ENCODE measurements at regions not wholly inside any gene's neighbourhood (a gene's known extent, or its start where the extent isn't known, plus 50 kb on each side); places are given as distances from the start of the nearest gene placed in this dataset.
"Not testable (repeated sequence)": the region's sequence is repeated elsewhere in the genome, so short reads cannot be mapped to it uniquely, and the experiment has no call there.

DNA sequence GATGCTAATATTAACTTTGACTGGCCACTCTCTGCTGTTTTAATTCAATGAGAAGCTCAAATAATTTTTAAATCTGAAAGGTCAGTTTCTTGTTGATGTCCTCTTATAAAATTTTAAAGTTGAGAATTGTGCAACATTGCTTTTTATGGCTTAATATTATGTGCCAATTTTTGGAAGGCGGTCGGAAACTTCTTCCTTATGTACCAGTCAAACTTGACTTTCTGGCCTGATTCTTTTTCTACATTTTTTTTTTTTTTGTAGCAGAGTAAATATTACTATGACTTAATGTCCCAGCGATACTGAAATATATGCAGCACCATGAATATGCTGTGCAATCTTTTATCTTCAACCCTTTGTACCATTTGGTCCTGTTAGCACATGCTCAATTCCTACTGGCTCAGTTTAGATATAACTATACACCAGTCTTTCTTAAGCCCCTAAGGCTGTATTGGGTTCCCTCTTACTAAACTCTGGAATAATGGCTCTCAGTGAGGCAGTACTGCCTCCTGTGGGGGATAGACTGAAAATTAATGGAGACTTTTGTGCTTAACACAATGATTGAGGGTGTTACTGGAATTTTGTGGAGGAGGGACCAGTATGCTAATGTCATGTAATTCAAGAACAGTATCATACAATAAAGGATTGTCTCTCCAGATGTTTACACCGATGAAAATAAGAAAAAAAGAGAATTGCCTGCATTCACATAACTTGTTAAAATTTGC, 156.4 kb upstream of the SYNCRIP start:
- DNase-seq: no peak

DNA sequence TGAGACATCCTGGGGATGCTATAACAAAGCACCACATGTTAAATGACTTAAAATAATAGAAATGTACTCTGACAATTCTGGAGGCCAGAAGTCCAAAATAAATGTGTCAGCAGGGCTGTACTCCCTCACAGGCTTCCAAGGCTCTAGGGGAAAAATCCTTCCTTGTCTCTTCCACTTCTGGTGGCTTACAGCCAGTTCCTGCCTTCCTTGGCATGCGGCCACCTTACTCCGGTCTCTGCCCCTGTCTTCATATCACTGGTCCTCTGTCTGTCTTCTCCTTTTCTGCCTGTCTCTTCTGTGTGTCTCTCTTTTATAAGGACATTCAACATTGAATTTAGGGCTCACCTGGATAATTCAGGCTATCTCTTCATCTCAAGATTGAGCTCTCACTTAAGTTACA, 155.3 kb upstream of the SYNCRIP start:
- DNase-seq: no peak

DNA sequence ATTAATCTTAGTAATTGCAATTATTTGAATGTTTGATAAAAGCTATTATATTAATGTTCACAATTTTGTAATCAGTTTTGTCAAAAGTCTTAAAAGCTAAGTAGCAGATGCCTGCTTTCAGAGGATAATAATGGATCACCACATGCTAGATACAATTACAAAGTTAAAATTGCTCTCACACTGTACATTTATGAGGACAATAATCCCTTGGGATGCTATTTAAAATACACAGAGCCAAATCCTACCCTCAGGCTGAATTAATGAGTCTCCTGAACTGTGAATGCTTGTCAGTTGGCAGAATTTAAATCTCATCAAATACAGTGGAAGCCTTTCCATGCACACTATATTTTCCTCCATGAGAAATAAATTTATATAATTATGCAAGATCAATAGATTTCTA, 153.3 kb upstream of the SYNCRIP start:
- no peak for DNase-seq

DNA sequence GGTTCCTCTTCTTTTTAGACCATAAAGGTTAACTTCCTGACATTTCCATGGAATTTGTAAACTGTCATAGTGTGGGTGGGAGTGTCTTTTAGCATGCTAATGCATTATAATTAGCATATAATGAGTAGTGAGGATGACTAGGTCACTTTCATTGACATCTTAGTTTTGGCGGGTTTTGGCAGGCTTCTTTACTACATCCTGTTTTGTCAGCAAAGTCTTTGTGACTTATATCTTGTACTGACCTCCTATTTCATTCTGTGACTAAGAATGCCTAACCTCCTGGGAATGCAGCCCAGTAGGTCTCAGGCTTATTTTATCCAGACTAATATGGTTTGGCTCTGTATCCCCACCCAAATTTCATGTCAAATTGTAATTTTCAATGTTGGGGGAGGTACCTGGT, 149.6 kb upstream of the SYNCRIP start:
- no peak for DNase-seq

DNA sequence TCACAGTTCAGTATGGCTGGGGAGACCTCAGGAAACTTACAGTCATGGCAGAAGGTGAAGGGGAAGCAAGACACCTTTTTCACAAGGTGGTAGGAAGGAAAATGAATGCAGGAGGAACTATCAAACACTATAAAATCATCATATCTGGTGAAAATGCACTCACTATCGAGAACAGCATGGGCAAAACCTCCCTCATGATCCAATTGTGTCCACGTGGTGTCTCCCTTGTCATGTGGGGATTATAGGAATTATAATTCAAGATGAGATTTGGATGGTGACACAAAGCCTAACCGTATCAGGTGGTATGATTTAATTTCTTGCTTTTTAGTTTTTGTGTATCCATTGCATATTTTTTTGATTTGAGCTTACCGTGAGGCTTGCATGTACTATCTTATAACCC, 133.2 kb upstream of the SYNCRIP start:
- no peak for DNase-seq

DNA sequence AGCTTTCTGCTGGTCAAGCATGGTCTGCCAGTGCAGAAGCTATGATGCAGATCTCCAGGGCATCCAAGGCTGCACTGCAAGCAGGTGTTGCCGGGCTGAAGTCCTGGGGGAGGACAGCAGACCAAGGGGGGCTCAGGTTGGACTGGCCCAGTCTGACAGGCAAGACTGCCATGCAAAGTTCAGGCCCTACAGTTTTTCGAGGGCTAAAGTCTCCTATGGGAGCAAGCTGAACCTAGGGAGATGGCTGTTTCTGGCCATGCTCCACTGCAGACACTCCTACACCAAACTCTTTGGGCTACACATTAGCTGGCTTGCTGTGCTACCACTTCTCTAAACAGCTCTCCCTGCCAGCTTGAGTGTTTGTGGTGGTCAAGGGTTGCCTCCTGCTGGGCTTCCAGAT, 130.0 kb upstream of the SYNCRIP start:
- DNase-seq: no peak

DNA sequence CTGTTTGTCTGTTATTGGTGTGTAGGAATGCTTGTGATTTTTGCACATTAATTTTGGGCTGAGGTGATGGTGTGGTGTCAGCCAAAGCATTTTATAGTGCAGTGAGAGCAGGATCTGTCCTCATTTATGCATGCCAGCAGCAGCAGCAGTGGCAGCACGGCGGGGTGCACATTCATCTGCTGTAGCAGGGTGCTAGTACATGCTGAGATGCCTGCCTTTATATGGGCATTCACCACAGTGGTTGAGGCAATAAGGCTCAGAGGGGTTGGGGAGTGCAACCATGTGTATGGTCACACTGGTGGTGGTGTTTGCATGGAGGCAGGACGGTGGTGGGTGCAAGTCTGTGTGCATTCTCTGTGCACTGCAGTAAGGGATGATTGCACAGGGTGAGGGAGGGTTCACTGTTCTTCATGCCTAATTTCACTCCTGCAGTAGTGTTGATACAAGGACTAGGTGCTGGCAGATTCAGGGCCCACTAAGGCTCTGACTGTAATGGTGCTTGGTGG, 129.3 kb upstream of the SYNCRIP start:
- DNase-seq: no peak

DNA sequence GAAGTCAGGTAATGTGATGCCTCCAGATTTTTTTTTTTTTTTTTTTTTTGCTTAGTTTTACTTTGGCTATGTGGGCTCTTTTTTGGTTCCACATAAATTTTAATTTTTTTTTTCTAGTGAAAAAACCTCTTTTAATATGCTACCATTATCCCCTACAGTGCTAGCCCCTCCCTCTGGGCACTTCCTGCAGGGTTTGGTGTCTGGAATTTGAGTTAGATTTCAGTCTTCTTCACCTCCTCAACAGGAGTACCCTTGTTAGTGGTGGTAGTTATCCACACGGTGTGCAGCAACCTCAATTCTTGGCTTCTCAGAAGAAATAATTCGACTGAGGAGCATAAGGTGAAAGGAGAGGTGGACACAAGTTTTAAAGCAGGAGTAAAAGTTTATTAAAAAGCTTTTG, 128.8 kb upstream of the SYNCRIP start:
- no peak for DNase-seq

DNA sequence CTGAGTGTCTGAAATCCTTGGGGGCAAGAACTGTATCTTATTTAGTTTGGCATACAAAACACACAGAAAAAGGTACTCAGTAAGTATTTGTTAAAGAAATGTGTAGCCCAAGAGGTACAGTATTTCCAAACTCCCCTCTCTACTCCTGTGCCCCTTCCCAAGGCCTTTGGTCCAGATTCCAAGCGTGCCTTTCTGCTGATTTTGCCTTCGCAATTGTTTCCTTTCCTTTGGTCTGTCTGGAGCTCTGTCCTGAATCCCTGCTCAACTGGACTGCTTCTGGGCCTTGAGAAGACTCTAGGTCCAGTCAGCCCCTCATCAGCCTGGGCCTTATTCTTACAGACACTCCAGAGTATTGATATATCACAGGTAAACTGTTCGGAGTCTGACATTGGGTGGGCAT, 122.2 kb upstream of the SYNCRIP start:
- no peak for DNase-seq

DNA sequence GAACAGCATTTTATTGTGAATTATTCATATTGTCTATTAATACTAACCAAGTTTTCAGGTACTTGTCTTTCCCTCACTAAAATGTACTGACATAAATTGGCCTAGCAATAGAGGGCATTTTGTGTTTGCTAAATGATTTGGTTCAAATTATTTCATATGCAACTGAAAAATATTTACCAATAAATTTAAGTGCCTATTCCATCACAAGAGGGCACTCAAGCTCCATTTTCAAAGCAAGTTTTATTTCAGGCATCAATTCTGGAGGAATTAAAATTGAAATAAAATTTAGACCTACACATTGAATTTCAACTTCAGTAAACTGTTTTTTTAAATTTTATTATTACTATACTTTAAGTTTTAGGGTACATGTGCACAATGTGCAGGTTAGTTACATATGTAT, 114.3 kb upstream of the SYNCRIP start:
- no peak for DNase-seq

DNA sequence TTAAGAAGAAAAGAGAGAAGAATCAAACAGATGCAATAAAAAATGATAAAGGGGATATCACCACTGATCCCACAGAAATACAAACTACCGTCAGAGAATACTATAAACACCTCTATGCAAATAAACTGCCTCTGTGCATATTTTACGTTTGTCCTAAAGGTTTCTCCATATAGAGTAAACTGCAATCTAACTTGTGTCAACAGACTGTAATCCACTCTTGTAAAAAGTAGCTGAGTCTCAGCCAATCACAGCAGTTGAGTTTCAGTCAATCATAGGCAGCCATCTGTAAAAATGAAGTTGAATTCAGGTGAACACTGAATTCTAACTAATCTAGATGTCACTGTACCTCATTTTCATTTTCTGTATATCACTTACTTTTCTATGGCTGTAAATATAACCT, 112.2 kb upstream of the SYNCRIP start:
- no peak for DNase-seq

DNA sequence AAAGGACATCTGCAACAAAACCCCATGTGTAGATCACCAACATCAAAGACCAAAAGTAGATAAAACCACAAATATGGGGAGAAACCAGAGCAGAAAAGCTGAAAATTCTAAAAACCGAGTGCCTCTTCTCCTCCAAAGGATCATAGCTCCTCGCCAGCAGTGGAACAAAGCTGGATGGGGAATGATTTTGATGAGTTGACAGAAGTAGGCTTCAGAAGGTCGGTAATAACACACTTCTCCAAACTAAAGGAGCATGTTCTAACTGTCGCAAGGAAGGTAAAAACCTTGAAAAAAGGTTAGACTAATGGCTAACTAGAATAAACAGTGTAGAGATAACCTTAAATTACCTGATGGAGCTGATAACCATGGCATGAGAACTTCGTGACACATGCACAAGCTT, 109.9 kb upstream of the SYNCRIP start:
- no peak for DNase-seq

DNA sequence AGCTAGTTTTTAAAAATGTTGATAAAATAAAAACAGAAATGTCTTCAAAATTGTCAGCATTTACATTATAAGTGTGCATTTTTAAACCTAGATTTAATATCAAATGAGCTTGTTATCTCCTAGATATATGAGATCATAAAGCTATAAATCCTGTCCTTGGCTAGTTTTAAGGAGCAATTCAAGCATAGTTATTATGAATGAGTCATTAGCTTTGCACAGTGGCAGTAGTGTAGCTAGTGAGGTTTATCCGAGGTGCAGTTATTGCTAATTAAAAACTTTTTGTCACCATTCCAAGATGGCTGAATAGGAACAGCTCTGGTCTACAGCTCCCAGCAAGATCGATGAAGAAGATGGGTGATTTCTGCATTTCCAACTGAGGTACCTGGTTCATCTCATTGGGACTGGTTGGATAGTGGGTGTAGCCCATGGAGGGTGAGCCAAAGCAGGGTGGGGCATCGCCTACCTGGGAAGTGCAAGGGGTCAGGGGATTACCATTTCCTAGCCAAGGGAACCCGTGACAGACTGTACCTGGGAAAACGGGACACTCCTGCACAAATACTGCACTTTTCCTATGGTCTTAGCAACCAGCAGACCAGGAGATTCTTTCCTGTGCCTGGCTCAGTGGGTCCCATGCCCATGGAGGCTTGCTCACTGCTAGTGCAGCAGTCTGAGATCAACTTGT, 108.8 kb upstream of the SYNCRIP start:
- no peak for DNase-seq

DNA sequence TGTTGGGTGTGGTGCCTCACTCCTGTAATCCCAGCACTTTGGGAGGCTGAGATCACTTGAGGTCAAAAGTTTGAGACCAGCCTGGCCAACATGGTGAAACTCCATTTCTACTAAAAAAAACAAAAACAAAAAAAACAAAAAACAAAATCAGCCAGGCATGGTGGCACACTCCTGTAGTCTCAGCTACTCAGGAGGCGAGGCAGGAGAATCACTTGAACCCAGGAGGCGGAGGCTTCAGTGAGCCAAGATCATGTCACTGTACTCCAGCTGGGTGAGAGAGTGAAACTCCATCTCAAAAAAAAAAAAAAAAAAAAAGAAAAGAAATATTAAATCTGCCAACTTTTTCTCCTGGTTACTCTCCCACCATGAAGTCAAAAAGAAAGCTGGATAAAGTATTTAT, 107.5 kb upstream of the SYNCRIP start:
- DNase-seq: not testable (repeated sequence)

DNA sequence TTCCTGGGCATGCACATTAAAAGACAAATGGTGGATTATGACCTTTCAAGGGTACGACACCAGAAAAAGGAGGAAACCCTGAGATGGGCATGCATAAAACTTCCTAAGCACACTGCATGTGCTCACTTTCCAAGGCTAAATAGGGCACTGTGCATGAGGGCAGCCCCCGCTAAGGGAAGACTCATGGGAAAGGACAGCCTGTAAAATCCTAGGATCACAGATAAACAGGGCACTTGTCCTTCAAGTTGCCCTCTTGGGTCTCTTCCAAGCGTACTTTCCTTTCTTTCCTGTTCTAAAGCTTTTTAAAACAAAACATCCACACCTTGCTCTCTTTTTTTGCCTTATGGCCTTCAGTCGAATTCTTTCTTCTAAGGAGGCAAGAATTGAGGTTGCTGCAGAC, 106.5 kb upstream of the SYNCRIP start:
- no peak for DNase-seq

DNA sequence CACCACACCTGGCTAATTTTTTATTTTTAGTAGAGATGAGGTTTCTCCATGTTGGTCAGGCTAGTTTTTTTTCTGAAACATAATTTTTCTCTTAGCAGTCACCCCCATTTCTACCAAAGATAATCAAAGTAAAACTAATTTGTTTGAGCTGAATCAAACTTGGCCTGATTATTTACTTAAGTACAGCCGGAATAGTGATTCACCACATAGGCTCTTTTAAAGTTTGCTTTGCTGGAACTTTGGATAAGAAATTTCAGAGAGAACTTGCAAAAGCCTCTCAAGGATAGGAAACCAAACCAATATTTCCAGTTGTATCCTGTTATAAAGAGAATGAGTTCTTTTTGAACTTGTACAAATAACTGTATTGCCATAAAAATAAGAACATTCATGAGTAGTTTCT, 105.0 kb upstream of the SYNCRIP start:
- no peak for DNase-seq

DNA sequence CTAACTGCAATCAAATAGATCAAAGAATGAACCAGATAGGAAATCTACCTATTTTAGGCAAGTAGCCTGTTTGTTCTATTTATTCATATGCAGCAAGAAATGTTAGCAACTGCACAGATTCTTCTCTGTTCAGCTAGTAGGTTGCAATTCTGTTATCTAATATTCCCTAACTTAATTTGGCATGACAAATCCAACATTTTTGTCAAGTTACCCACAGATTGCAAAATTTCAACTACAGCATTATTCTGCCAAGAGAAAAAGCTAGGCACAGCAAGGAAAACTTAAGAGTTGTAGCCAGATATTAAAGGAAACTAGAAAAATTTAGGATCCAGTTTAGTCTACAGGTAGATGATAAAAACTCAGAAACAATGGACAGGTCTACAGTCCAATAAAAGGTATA, 104.4 kb upstream of the SYNCRIP start:
- DNase-seq: no peak

DNA sequence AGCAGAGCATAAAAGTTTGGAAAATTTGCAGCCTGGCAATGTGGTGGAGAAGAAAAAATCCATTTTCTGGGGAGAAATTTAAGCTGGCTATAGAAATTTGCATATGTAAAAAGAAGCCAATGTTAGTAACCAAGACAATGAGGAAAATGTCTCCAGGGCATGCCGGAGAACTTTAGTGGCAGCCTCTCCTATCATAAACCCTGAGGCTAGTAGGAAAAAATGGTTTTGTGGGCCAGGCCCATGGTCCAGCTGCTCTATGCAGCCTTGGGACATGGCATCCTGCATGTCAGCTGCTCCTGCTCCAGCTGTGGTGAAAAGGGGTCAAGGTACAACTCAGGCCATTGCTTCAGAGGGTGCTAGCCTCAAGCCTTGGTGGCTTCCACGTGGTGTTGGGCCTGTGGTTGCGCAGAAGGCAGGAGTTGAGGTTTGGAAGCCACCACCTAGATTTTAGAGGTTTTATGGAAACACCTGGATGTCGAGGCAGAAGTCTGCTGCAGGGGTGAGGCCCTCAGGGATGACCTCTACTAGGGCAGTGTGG, 101.8 kb upstream of the SYNCRIP start:
- DNase-seq: no peak

DNA sequence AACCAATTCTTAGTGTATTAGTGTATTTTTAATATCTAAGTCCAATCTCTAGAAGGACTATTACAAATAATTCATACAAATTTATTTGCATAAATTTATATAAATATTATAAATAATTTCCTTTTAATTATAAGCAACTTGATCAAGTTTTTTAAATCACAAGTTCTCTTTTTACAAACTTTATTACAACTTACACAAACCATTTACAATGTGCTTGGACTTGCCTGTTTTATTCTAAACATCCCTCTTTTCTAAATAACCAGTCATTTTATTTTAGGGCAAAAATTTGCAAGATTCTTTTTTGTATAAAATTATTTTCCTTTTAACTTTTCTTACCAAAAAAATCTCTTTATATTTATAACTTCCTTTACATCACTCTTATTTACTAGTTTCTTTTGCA, 83.5 kb upstream of the SYNCRIP start:
- DNase-seq: no peak

DNA sequence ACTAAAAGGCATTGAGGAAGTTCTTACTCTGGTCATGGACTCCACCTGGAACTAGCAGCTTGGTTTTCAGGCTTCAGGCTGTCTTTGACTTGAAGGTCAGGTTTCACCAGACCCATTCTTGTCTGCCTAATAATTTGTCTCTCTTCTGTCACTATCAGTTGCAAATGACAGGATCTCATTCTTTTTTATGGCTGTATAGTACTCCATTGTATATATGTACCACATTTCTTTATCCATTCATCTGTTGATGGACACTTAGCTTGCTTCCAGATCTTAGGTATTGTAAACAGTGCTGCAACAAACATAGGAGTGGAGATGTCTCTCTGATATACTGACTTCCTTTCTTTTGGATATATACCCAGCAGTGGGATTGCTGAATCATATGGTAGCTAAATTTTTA, 73.1 kb upstream of the SYNCRIP start:
- DNase-seq: no peak

DNA sequence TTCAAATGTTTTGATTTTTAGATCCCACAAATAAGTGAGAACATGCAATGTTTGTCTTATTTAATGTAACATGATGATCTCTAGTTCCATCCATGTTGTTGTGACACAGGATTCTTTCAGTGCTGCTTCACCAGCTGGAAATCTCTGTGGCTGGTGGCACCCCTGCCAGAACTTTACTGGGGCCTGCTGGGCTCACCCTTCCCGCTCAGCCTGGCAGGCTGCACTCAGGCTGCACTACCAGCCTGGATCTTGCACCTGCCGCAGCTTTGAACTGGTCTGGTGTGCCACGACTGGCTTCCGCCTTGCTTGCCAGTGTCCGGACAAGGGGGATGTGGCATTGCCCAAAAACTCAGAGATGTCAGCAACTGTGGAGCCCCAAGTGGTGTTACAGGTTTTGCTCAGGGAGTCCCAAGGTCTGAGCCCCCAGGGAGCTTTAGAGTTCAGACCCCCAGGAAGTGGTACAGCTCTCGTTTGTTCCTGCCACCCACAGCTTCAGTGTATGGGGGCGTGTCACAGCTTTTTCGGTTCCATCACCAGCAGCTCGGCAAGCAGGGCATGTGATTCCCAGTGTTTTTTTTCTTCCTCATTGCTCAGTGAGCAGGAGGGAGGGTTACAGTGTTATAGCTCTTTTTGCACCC, 72.3 kb upstream of the SYNCRIP start:
- DNase-seq: no peak

DNA sequence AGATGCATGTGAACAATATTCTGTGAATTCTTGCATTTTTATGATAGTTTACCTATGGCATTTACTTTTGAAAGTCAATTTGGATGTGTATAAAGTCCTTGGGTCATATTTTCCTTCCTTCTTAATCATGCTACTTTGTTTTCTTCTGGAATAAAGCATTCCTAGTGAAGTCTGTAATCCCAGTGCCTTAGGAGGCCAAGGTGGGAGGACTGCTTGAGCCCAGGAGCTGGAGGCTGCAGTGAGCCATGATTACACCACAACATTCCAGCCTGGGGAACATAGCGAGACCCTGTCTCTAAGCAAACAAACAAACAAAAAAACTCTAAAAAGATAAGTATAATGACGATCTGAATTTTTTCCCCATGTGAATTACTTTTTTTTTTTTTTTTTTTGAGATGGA, 69.7 kb upstream of the SYNCRIP start:
- no peak for DNase-seq

DNA sequence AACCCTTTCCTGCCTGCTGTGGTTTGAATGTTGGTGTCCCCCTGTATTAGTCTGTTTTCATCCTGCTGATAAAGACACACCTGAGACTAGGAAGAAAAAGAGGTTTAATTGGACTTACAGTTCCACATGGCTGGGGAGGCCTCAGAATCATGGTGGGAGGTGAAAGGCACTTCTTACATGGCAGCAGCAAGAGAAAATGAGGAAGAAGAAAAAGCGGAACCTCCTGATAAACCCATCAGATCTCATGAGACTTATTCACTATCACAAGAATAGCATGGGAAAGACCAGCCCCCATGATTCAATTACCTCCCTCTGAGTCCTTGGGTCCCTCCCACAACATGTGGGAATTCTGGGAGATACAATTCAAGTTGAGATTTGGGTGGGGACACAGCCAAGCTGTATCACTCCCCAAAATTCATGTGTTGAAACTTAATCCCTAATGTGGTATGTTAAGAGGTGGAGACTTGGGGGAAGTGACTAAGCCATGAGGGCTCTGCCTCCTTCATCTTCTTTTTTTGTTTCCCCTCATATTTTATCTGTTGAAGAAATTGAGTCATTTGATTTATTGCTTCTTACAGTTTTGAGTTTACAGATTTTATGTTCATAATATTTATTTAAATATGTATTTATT, 64.9 kb upstream of the SYNCRIP start:
- not testable (repeated sequence) for DNase-seq

DNA sequence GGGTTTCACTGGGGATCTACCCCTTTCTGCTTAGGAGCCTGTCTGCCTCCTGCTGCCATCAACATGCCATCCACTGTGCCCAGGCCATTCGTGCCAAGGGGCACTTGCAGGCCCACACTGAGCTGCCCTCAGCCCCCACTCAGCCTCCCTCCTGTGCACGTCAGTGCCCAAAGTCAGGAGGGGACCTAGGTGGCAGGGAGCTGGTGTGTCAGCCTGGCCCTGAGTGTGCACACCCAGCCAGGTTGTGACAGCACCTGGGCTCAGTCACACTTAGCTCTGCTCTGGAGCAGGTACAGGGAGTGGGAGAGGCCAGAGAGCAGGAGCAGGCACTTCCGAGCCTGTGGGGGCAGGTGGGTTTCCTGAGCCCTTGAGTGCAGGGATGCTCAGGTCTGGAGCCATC, 63.6 kb upstream of the SYNCRIP start:
- DNase-seq: no peak
